NCI-H146 treated with DMSO at 0.1 percent for 48 hours (cell line): ENCODE measurements at regions not wholly inside any gene's neighbourhood (a gene's known extent, or its start where the extent isn't known, plus 50 kb on each side); places are given as distances from the start of the nearest gene placed in this dataset.

Source experiments
- DNase-seq: peaks from one replicate; lab custom pipeline; 2025; ENCODE audit not compliant: unreplicated experiment; lab: John Stamatoyannopoulos, UW

DNA sequence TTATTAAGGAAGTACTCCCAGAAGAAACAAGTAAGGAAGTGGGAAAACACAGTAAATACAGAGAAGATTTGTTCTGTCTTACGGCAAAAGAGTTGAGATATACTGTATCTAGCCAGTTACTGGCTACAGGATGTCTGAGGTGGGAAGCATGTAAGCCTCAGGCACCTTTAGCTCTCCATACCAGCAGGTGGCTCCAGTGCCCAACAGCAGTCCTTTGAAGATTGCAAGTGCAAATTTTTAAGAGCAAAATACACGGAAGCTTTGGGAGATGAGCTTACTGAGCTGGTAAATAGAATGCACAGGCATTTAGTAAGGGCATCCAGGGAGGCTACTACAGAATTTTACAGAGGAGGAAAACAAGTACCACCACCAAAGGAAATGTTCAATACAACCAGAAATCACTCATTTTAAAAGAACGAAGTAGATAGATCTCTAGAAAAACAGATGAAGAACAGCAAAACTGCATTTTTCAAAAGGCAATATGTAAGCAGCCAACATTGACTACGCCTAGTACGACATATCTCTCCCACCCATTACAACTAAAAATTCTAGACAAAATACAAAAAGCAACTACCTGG lies 57.9 kb upstream of the VSTM2B start:
- no peak for DNase-seq

DNA sequence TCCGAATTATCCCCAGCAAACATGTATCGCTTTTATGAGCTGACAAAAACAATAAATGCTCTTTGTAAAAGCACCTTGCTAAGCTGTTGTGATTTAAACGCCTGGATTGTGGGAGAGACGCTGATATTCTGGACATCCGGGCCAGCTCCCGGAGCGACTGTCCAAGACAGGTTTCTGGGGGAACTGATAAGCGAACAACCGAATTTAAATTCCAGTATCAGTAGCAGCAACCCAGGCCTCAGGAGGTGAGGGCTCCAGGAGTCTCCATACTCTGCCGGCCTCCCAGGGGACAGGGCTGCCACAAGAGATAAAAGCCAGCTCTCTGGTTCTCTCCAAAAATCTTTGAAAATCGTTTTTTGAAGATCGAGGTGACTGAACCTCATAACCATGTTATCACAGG lies 50.3 kb upstream of the VSTM2B start:
- no peak for DNase-seq
